ENCODE measurements at regions not wholly inside any gene's neighbourhood (a gene's known extent, or its start where the extent isn't known, plus 50 kb on each side); places are given as distances from the start of the nearest gene placed in this dataset.

DNA sequence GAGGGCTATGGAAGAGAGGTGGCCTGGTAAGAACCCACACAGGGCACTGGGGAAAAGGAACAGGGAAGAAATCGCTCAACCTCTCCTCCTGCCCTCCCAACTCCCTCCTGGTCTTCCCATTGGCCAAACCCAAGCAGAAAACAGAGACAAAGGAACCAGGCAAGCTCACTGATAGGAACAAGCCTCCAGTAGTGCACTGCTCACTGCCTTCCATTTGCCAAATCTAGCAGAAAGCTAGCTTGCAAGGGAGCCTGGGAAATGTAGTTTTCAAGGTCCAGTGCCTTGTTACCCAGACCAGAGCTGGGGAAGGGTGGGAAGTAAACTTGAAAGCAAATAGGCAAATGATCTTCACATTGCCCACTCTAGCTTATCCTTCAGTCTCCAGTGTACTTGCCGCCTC, 556.1 kb upstream of the AUTS2 start:
- no peak overlapping the region for H3K27ac ChIP-seq
- no peaks in the 10 kb centered on the region for H4K20me1 ChIP-seq (ENCODE audit: insufficient read depth)
- no peaks in the 10 kb centered on the region for H3K4me1 ChIP-seq (ENCODE audit: low read depth, poor library complexity, severe bottlenecking)
- H3K79me2 ChIP-seq (ENCODE audit: insufficient read depth, low read depth) = no peaks in the 10 kb centered on the region
- H3K4me2 ChIP-seq = no peak overlapping the region
- H3K36me3 ChIP-seq (ENCODE audit: insufficient read depth) = no peaks in the 10 kb centered on the region
- no peak overlapping the region for H2AFZ ChIP-seq (ENCODE audit: low read depth)
- no peaks in the 10 kb centered on the region for H3K27me3 ChIP-seq (ENCODE audit: insufficient read depth, low read depth)
- no peak overlapping the region for H3K9ac ChIP-seq
- H3K4me3 ChIP-seq (IDR thresholded peaks at IDR 0.05; ENCODE audit: insufficient read depth, low read depth, low read length) = no peak overlapping the region
- TF ChIP-seq, protein P1, sequence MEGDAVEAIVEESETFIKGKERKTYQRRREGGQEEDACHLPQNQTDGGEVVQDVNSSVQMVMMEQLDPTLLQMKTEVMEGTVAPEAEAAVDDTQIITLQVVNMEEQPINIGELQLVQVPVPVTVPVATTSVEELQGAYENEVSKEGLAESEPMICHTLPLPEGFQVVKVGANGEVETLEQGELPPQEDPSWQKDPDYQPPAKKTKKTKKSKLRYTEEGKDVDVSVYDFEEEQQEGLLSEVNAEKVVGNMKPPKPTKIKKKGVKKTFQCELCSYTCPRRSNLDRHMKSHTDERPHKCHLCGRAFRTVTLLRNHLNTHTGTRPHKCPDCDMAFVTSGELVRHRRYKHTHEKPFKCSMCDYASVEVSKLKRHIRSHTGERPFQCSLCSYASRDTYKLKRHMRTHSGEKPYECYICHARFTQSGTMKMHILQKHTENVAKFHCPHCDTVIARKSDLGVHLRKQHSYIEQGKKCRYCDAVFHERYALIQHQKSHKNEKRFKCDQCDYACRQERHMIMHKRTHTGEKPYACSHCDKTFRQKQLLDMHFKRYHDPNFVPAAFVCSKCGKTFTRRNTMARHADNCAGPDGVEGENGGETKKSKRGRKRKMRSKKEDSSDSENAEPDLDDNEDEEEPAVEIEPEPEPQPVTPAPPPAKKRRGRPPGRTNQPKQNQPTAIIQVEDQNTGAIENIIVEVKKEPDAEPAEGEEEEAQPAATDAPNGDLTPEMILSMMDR (conservative IDR thresholded peaks at IDR 0.05; ENCODE audit: low read depth, low read length) = no peak

DNA sequence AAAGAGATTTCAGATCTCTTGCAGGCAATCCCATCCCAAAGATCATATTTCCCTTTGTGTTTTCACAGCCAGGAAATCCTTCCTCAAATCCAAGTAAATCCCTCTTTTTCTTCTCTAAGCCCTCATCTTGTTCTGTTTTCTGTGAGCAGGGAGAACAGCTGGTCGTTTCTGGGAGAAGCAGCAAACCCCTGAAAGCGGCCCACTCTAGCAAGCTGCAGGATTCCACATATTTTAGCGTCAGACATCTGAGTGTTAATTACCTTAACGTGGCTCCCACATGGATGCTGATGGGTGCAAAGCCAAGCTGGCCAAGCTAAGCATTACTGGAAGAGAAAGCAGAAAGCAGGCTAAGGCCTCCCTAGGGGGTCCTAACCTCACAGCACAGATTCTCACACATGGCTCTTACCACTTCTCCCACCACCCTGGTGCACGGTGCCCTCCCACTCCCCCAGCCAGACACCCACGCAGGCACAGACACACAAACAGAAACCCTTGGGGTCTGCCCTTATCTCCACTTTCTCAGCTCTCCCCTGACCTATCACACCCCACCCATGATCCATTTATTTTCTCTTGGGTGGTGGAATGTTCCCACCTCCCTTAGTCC, 551.0 kb upstream of the AUTS2 start:
- Histone ChIP-seq H3K27ac (no peak overlapping the region), H3K36me3 (ENCODE audit: insufficient read depth) (no peaks in the 10 kb centered on the region), H3K79me2 (ENCODE audit: insufficient read depth, low read depth) (no peaks in the 10 kb centered on the region), H3K4me1 (ENCODE audit: low read depth, poor library complexity, severe bottlenecking) (no peaks in the 10 kb centered on the region), H3K4me3 (IDR thresholded peaks at IDR 0.05; ENCODE audit: insufficient read depth, low read depth, low read length) (no peak overlapping the region), H3K27me3 (ENCODE audit: insufficient read depth, low read depth) (no peaks in the 10 kb centered on the region), H2AFZ (ENCODE audit: low read depth) (no peak overlapping the region), H3K9ac (no peak overlapping the region), H4K20me1 (ENCODE audit: insufficient read depth) (no peaks in the 10 kb centered on the region), H3K4me2 (no peak overlapping the region)
- TF ChIP-seq, protein P1 (conservative IDR thresholded peaks at IDR 0.05; ENCODE audit: low read depth, low read length) = no peak

DNA sequence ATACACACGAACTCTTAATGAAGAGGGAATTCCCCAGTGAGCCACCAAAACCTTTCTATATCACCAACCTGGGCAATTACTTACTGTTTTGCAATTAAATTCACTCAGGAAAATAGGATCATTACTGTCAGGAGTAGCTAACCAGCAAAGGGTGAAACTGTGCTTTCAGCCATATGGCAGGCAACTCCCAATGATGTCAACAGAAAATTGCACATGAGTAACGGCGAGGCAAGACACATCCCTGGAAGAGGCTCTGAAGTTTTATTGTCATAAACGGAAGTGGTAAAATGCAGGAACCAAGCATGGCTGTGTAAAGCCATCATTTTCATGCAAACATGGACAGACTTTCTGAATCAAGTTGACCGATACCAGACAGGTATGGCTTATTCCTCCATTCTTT, 548.9 kb upstream of the AUTS2 start:
- no peaks in the 10 kb centered on the region for H3K36me3 ChIP-seq (ENCODE audit: insufficient read depth)
- H3K4me3 ChIP-seq (IDR thresholded peaks at IDR 0.05; ENCODE audit: insufficient read depth, low read depth, low read length) = no peak overlapping the region
- H3K27ac ChIP-seq = no peak overlapping the region
- TF ChIP-seq, protein P1 (conservative IDR thresholded peaks at IDR 0.05; ENCODE audit: low read depth, low read length) = no peak
- no peak overlapping the region for H3K4me2 ChIP-seq
- H3K4me1 ChIP-seq (ENCODE audit: low read depth, poor library complexity, severe bottlenecking) = no peaks in the 10 kb centered on the region
- no peak overlapping the region for H2AFZ ChIP-seq (ENCODE audit: low read depth)
- no peaks in the 10 kb centered on the region for H3K27me3 ChIP-seq (ENCODE audit: insufficient read depth, low read depth)
- no peaks in the 10 kb centered on the region for H4K20me1 ChIP-seq (ENCODE audit: insufficient read depth)
- H3K9ac ChIP-seq = no peak overlapping the region
- no peaks in the 10 kb centered on the region for H3K79me2 ChIP-seq (ENCODE audit: insufficient read depth, low read depth)

DNA sequence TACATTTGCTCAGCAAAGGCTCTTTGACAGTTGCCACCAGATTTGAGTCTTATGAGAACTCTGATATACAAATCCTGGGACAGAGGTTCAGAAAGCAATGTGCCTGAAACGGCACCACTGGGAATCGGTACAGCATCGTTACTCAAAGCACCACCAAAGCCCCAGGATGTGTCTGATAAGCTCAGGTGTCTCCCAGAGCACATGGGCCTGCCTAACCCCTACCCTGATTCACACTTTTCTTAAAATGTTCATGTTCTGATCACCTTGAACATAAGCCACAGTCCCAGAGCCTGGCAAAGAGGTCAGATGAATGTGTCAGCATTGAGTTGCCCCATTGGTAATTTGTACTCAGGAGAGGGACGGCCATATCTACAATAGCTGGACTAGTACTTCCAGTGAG, 545.8 kb upstream of the AUTS2 start:
- Histone ChIP-seq H3K4me3 (IDR thresholded peaks at IDR 0.05; ENCODE audit: insufficient read depth, low read depth, low read length) (no peak overlapping the region), H3K36me3 (ENCODE audit: insufficient read depth) (no peaks in the 10 kb centered on the region), H4K20me1 (ENCODE audit: insufficient read depth) (no peaks in the 10 kb centered on the region), H3K4me1 (ENCODE audit: low read depth, poor library complexity, severe bottlenecking) (no peaks in the 10 kb centered on the region), H2AFZ (ENCODE audit: low read depth) (no peak overlapping the region), H3K27me3 (ENCODE audit: insufficient read depth, low read depth) (no peaks in the 10 kb centered on the region), H3K27ac (no peak overlapping the region), H3K4me2 (no peak overlapping the region), H3K79me2 (ENCODE audit: insufficient read depth, low read depth) (no peaks in the 10 kb centered on the region), H3K9ac (no peak overlapping the region)
- TF ChIP-seq, protein P1 (conservative IDR thresholded peaks at IDR 0.05; ENCODE audit: low read depth, low read length) = no peak
